IPS-NIHi7 (cell line): ENCODE measurements at regions not wholly inside any gene's neighbourhood (a gene's known extent, or its start where the extent isn't known, plus 50 kb on each side); places are given as distances from the start of the nearest gene placed in this dataset.
"Not testable (repeated sequence)": the region's sequence is repeated elsewhere in the genome, so short reads cannot be mapped to it uniquely, and the experiment has no call there.

Source experiments
- DNase-seq: peaks from one replicate; pipeline ENCODE4 v3.0.0; 2012; ENCODE audit warnings: mixed read lengths; ENCODE audit errors: extremely low spot score

DNA sequence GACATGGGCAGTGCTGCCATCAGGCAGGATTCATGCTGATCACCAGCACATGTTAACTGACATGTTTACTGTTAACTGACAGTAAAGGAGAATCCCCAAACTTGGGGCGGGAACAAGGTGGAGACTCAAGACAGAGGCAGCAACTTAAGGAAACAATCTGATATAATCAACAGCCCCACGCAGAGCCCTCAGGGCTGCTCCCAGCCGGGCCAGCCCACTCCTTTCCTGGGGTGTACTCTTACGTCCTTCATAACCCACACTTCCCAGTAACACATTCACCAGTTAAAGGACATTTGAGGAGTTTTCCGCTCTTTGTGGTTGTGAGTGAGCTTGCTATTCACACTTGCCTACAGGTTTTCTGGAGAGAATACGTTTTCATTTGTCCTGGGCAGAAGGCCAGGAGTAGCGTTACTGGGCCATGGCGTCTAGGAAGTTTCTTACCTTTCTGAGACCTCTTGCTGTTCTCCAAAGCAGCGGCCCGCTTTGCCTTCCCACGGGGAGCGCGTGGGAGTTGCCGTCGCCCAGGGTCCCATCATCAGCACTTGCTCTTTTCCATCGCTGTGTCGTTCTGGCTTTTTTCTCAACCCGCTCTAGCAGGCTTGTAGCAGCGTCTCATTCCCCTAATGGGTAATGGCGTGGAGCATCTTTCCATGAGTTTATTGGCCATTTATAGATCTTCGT is 56.4 kb downstream of the FOXF2 start:
- no peak for DNase-seq

DNA sequence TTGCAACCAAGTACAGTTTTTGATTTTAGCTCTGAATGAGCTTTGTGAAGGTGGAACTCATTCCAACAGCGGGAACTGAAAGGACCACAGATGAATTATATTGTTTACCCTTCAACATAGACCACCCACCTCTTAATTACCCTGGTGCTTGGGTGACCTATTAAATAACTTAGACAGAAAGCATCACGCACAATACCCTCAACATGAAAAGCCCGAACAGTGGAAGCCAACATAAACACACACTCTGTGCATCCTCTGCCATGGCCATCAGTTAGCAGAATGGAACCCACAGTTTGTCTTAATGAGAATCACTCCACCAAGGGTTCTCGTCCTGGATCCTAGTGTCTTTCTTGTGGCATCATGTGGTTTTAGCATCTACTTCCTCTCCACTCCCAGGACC is 60.5 kb downstream of the FOXF2 start:
- DNase-seq = no peak

DNA sequence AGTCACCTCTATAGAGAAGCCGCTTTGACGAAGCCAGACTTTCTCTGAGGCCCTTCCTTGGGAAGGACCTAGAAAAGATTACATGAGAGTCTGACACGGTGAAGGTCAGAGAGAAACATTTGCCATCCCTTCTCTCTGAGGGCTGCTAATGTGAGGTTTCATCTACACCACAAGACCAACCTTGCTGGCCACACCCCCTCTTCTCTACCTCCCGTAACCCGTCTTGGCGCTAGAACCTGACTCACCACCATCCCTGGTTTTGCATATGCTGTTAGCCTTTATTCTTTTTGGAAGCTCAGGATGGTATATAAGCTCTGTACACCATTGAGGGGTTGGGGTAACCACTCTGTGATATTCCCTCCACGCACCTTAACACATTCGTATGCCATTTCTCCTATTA is 63.6 kb downstream of the FOXF2 start:
- DNase-seq = no peak

DNA sequence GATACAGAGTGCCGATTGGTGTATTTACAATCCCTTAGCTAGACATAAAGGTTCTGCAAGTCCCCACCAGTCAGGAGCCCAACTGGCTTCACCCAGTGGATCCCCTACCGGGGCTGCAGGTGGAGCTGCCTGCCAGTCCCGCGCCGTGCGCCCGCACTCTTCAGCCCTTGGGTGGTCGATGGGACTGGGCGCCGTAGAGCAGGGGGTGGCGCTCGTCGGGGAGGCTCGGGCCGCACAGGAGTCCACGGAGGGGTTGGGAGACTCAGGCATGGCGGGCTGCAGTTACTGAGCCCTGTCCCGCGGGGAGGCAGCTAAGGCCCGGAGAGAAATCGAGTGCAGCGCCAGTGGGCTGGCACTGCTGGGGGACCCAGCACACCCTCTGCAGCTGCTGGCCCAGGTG is 67.4 kb downstream of the FOXF2 start:
- DNase-seq = not testable (repeated sequence)

DNA sequence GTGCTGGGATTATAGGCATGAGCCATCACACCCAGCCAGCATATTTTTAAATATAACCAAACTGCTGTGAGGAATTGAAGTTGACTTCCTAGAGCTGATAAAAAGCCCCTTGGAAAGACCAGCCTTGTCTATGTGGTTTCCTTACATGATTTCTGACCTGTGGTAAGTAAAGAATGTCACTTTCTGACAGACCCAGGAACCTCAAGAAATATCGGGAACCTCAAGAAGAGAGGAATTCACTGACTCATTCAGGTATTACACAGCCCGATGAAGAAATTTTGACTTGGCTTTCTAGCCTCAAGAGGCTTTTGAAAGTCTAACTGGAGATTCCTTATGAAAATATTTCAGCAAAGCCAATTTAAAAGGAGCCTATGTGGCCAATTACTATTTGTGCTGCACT is 71.8 kb downstream of the FOXF2 start:
- no peak for DNase-seq

DNA sequence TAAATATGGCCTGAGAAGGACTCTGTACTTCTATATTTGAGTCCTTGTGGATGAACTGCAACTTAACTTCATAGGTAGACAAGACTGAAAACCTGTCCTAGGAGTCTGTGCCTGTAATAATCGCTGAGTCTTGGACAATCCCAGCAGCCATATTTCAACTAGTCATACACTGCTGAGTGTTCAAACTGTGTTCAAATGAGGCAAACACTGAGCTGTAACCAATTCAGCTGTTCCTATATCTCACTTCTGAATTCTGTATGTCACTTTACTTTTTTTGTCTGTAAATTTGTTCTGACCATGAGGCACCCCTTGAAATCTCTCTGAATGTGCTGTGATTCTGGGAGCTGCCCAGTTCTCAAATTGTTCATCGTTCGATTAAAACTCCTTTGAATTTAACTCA is 72.4 kb downstream of the FOXF2 start:
- no peak for DNase-seq

DNA sequence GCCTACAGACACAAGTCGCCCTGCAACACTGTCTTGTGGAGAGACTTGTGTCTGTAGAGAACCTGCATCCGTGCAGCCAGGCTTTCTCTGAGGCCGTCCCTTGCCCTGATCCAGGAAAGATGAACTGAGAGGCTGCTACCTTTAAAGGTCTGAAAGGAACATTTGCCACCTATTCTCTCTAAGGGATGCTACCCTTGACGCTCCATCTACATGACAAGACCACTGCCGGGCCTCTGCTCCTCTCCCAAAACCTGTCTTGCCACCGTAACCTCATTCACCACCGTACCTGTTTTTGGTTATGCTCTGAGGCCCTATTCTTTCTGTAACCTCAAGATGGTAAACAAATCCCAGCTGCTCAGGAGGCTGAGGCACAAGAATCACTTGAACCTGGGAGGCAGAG is 73.9 kb downstream of the FOXF2 start:
- peak; percentile 26 for DNase-seq

DNA sequence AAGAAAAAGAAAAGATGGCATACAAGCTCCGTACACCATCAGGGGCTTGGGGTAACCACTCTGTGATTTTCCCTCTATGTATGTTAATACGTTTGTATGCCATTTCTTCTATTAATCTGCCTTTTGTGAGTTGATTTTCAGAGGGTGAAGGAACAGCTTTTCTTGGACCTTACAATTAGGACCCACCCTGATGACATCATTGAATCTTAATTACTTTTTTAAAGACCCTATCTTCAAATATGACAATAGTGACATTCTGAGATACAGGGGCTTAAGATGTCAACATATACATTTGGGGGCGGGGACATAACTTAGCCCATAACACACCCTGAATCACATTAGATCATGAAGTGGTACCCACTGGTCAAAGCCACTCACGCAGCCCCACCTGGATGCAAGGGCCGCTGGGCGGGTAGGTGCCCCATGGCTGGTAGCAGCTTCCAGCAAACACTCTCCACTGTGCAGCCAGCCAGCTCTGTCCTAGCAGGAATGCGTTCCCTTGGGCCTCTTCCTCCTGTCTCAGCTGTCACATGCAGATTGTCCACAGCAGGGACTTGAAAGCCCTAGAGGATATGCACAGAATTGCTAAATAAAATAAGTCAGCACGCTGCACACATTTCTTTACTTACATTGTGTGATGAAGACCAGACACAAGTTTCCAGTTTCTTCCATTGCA is 74.5 kb downstream of the FOXF2 start:
- DNase-seq = no peak

DNA sequence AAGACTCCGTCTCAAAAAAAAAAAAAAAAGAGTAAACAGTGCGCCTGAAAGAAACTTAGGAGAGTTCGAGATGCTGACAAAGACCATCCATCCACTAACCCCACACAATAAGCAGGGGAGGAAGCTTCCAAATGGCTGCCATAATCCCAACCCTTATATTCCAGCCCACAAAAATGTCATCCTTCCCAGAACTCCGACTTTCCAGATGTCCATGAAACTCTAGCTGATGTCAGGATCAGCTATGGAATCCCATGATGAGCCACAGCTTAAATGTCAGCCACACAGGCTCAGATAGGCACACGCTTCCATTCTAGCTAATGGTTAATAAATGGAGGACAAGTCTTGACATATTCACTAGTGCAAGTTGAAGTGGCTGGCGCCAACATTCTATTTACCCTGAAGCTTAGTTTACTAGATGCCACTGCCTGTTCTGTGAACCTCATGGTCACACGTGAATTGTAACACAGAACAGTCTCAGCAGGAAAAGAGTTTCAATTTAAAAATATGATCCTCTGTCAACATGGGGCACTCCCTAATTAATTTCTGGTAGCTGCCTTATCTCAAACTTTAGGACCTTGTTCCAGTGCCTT is 75.5 kb downstream of the FOXF2 start:
- DNase-seq = no peak

DNA sequence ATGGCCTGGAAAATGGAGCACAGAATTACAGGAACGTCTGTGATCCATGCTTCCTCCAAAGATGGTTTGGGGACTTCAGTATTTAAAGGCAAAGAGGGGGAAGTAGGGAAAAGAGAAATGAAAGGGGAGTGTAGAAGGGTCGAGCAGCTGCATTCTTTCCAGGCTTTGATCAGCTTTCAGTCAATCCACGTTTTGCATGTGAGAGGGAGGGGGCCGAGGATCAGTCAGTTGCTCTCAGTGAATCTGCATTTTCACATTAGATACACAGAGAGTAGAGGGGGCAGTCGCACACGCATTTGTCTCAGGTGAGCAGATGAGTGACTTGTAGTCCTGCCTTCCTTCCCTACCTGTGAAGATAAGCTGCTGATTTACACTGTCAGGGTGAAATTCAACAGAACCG is 78.8 kb downstream of the FOXF2 start:
- peak; percentile 57 for DNase-seq

DNA sequence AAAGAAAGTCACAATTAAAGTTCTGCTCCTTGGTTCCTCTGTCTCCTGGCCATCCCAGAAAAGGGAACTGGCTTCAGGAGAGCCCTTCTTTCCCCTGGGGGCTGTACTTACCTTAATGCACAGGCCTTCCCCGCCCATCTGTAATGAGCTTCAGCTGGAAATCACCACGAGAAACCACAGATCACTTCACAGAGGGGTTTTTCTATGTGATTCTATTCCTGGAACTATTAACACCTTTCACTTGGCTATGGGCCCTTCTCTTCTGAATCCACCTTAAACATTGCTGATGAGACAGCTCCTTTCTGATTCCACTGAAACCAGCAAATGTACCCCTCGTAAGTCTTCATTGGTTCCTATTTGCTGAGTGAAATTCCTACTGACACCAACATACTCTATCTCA is 80.7 kb downstream of the FOXF2 start:
- DNase-seq = no peak

DNA sequence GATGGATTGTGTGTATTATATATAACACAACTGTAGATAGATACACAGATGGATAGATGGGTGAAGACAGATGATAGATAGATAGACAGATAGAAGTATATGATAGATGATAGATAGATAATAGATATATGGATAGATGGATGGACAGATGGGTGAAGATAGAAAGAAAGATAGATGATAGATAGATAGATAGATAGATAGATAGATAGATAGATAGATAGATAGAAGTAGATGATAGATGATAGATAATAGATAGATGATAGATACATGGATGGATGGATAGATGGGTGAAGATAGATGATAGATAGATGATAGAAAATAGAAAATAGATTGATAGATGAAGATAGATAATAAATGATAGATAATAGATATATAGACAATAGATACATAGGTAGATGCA is 83.3 kb downstream of the FOXF2 start:
- no peak for DNase-seq

DNA sequence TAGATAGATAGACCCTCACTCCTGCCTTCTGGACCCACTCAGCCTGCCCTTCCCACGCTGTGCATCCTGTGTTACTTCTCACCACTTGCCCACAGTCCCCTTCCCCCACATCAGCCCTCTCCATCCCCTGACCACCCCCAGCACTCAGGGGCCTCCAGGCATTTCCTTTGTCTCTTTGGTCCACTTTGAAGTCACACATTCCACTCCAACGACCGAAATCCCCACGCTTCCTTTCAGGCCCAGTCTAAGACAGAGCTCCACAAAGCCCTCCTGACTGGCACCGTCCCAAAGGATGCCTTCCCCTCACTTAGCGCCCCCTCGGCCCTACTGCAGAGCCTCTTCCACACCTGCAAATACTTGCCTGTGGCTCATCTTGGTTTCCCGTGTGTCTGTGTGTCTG is 83.8 kb downstream of the FOXF2 start:
- DNase-seq = no peak

DNA sequence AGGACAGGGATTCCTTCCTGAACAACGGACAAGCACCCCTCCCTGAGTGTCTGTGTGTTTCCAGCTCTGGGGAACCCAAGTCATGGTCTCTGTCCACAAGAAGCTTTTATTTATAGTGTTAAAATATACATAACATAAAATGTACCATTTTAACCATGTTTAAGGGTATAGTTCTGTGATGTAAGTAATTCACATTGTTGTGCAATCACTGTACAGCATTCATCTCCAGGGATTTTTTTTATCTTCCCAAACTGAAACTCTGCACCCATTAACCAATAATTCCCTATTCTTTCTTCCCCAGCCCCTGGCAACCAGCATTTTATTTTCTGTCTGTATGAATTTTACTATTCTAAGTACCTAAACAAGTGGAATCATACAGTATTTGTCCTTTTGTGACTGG is 84.2 kb downstream of the FOXF2 start:
- DNase-seq = no peak

DNA sequence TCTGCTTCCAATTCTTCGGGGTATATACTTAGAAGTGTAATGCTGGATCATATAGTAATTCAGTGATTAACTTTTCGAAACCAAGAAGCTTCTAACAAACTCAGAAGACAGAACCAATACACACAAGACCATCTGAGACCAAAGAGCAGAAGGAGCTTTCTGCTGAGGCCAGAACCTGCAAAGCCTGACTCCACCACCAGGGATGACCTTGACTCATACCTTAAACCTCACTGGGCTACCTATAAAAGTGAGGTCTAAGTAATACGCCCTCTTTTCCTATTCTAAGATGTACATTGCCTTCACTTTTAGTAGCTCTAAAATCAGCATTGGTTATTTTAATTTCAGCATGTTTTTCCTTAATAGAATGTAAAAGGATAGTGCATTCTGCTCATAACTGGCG is 84.8 kb downstream of the FOXF2 start:
- DNase-seq = no peak

DNA sequence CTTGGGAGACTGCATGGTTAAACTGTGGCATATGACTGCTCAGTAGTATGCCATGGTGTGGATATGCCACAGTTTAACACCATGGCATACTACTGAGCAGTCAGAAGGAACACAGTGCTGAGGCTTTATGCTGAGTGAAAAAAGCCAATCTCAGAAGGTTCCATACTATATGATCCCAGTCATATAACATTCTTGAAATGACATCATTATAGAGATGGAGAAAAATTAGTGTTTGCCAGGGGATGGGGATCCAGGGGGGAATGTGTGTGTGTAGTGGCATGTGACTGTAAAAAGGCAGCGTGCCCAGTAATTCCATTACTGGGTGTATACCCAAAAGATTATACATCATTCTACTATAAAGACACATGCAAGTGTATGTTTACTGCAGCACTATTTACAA is 85.8 kb downstream of the FOXF2 start:
- no peak for DNase-seq

DNA sequence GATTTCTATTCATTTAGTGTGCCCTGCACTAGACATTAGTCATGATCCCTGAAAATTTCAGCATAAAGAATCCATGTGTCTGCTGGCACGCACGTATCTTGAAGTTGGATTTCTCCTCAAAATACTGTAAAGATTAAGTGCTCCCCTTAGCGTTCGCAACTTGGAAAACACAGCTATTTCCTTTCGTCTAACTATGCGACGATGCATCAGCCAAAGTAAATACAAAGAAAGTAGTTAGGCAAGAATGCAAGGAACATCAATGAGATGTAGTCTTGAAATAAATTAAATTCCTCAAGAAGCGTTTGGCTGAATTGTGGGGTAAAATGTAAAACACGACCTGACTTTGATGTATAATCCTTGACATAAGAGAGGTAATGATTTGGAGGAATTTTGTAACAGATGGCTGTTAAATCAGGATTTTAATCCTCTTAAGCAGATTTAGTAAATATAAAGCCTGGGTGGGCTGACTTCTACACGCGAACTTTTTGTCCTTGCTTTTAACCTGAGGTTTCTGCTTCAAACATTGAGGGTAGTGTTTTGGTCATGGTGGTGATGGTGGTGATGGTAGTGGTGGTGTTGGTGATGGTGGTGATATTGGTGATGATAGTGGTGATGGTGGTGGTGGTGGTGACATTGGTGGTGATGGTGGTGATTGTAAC is 88.2 kb downstream of the FOXF2 start:
- no peak for DNase-seq

DNA sequence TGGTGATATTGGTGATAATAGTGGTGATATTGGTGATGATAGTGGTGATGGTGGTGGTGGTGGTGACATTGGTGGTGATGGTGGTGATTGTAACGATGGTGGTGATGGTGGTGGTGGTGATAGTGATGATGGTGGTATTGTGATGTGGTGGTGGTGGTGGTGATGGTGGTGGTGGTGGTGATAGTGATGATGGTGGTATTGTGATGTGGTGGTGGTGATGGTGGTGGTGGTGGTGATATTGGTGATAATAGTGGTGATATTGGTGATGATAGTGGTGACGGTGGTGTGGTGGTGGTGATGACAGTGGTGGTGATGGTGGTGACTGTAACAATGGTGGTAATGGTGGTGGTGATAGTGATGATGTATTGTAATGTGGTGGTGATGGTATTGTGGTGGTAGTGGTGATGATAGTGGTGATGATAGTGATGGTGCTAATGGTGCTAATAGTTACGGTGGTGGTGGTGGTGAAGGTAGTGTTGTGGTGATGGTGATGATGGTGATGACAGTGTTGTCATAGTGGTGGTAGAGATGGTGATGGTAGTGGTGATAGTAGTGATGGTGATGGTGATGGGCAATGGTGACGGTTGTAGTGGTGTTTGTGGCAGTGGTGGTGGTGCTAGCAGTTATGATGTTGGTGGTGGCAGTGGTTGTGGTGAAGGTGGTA is 88.9 kb downstream of the FOXF2 start:
- DNase-seq = not testable (repeated sequence)

DNA sequence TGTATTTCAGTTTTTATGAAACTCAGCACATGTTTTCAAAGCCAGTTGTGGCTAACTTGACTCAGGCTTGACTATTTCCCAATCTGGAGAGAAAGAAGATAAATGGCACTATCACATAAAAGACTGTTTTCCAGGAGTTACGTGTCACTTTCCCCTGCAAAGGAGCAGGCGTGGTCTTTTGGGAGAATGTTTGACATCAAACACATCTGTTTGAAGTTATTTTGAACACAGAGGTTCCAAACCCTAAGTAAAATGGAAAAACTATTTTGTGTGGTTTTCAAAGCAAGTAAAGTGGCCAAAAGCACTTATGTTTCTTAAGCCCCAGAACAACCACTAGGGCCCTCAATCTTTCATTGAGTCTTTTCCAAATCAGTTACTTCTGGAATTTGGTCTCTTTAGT is 89.7 kb downstream of the FOXF2 start:
- DNase-seq = no peak

DNA sequence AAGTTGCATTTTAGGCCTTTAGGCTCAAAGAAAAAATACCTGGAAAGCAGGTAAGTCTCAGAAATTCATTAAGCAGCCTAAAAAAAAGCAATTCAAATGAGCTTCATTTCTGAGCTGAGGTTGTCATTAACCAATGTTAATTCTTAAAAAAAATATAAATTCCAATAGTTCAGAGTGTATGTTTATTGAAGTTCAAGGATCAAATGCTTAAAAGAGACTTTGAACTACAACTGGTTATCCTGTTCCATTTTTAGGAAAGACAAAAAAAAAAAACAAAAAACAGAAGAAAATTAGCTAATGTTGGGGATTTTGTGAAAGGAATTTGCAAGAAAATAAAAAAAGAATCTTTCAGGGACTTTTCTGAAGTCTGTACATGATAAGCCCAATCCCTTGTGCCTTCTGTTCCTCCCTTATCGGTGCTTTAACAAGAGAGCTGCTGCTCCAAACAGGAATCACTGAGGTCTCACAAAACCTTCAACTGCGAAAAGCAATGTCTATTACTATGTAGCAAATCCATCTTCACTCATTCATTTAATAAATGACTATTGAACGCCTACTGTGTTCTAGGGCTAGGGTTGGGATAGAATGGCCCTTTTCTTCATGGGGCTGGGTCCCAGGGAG is 90.3 kb downstream of the FOXF2 start:
- DNase-seq = no peak

DNA sequence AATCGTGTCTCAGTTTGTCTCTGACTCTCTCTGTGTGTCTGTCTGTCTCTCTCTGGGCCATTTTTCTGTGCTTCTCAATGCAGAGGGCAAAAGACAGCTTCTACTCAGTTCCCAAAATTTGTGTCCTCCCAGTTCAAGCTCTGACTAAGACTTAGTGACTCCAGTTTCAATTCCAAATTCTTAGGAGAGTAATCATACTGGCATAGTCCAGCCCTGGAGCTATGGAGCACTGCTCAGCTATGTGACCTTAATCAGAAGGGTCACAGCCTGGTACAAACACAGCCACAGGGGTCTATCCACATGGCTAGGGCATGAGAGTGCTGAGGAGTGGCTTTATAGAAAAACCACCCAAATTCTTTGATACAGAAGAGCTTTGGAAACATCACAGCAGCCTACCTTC is 91.9 kb downstream of the FOXF2 start:
- no peak for DNase-seq
